CD4-positive, alpha-beta T cell treated with Interleukin-21 for 1 hour (primary cell): ENCODE measurements at regions not wholly inside any gene's neighbourhood (a gene's known extent, or its start where the extent isn't known, plus 50 kb on each side); places are given as distances from the start of the nearest gene placed in this dataset.
"Not testable (repeated sequence)": the region's sequence is repeated elsewhere in the genome, so short reads cannot be mapped to it uniquely, and the experiment has no call there.

Source experiments
- DNase-seq: peaks from one replicate; pipeline ENCODE4 v3.0.0-alpha.2; 2020

DNA sequence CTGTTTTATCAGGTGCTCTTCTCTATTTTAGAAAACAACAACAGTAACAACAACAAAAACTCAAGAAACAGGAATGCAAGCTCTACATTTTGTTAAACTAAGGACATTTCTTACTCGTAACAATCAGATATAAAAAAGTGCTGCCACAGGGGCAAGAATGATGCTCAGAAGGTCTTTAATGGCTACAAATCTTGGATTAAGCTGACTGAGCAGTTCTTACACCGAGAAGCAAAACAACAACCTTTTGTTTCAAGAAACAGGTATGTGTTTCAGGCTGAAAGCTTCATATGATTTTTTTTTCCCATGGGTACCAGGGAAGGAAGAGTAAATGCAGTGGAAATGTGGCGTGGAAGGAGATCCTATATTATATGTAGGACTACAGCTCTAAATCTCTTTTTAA lies 786.8 kb upstream of the FBXO33 start:
- no peak for DNase-seq

GRCh38 chr14:40218282-40218941 lies 786.2 kb upstream of the FBXO33 start:
- DNase-seq: no peak

DNA sequence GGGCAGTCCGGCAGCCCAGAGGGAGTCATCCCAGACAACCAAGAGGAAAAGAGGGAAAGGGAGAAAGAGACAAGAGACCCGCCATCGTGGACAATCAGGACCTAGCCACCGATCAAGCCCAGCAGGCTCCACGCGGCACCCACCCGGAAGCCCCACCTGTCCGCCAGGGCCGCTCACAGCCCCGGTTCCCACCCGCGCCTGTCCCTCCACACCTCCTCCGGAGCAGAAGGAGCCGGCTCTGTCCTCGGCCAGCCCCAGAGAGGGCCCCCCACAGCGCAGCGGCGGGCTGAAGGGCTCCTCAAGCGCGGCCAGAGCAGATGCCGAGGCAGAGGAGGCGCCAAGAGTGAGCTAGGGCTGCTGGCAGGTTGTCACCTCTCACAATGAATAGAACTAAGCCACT lies 784.7 kb upstream of the FBXO33 start:
- no peak for DNase-seq

GRCh38 chr14:40216408-40216807 lies 784.2 kb upstream of the FBXO33 start:
- DNase-seq: not testable (repeated sequence)

GRCh38 chr14:40213701-40214100 lies 781.5 kb upstream of the FBXO33 start:
- no peak for DNase-seq

GRCh38 chr14:40204441-40205175 lies 772.4 kb upstream of the FBXO33 start:
- DNase-seq: no peak

- DNase-seq: no peak
Observed at GRCh38 chr14:40199101-40199500, 766.9 kb upstream of the FBXO33 start.

GRCh38 chr14:40197344-40197743 lies 765.1 kb upstream of the FBXO33 start:
- DNase-seq: no peak

DNA sequence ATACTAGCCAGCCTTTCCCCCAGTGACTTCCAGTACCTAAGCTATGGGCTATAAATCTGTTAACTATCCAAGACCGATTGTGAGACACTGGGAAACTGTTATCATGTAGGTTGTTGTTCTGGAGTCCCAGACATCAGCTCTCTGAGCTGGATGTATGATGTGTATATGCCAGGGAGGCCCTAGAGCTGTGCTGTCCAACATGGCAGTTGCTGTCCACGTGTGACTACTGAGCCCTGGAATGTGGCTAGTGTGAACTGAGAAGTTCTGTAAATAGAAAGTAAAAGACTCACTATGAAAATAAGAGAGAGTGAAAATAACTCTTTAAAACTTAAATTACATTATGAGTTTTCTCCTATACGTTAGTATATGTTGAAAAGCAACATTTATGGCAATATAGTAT lies 755.8 kb upstream of the FBXO33 start:
- DNase-seq: no peak

GRCh38 chr14:40164083-40164482 lies 731.9 kb upstream of the FBXO33 start:
- DNase-seq: no peak

DNA sequence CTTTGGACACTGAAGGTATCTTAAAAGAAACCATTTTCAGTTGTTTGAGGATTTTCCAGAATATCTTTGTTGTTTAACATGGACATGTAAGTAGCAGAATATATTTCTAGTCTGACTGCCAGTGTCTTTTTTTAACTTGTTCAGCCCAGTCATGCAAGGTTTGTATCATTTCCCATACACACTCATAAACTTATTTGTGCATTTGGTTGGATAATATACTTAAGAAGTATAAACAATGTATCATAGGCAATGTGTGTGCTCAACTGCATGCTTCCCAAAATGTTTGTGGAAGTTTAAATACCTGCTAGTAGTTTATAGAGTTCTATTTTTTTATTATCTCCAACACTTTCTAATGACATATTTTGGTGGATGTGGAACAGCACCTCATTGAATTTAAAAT lies 707.4 kb upstream of the FBXO33 start:
- no peak for DNase-seq

GRCh38 chr14:40133463-40133862 lies 701.2 kb upstream of the FBXO33 start:
- DNase-seq: no peak

DNA sequence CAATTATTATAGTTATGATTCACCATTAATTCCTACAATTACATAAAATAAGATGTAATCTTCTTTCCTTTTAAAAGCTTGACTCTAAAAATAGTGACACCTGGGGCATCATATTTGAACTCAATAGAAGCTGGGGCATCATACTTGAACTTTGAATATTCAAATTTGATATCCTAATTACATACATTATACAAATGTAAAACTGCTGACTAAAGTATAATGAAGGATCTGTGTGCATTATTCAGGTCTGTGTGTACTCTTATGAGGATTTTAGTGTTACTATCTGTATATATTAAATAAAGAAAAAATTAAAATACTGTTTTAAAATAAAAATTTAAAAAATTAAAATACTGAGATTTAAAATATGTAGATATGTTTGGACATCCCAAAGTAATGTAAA lies 696.9 kb upstream of the FBXO33 start:
- no peak for DNase-seq

GRCh38 chr14:40123816-40124215 lies 691.6 kb upstream of the FBXO33 start:
- DNase-seq: no peak

GRCh38 chr14:40122968-40123648 lies 690.9 kb upstream of the FBXO33 start:
- no peak for DNase-seq

DNA sequence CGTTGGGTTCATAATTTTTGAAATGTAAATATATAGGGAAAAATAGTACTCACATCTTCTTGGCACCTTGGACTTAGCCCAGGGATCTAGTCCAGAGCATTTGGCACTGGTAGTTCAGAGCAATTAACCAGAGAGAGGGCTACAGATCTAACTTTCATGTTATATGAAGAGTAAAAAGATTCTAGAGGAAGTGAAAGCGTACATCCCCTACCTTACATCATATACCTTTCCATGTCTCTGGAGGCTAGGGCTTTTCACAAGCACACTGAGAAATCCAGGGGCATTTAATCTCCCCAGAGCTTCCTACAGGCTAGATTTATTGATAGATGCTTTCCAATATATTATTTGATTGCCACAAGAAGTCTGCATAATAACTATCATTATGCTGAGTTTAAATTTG lies 687.5 kb upstream of the FBXO33 start:
- no peak for DNase-seq

- DNase-seq: no peak
Observed at GRCh38 chr14:40119321-40119720, 687.1 kb upstream of the FBXO33 start.

GRCh38 chr14:40115583-40115982 lies 683.4 kb upstream of the FBXO33 start:
- no peak for DNase-seq

DNA sequence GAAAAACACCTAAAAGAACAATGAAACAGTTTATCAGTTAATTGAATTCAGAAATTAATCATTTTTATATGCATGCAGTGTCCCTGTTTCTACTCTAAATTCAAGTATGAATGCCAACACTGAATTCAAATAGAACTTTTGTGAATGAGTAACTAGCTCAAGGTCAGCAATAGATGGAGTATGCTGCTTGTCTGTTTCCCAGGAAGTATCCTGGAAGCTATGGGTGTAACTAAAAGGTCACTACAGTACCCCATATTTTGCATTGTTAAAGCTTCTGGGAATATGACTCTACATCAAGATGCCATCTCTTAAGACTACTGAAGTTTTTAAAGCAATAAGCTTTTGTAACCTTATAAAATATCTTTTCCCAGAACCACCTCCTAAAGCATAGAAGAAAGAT lies 681.4 kb upstream of the FBXO33 start:
- DNase-seq: no peak

DNA sequence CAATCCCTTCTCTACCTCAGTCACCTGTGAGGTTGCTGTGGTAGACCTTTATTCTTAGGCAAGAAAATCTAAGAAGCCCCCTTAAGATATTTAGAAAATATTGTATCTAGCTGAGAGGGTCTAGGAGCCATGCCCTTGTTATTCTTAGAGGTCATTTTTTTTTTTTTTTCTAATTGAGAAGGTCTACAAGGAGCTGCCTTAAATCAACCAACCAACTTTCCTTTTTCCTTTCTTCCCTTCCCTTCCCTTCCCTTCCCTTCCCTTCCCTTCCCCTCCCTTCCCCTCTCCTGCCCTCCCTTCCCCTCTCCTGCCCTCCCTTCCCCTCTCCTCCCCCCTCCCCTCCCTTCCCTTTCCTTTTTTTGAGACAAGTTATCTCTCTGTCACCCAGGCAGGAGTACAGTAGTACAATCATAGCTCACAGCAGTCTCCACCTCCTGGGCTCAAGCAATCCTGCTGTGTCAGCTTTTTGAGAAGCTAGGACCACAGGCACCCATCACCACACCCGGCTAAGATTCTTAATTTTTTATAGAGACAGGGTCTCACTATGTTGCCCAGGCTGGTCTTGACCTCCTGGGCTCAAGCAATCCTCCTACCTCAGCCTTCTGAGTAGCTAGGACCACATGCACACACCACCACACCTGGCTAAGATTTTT lies 668.4 kb upstream of the FBXO33 start:
- no peak for DNase-seq

GRCh38 chr14:40099316-40099715 lies 667.1 kb upstream of the FBXO33 start:
- no peak for DNase-seq

GRCh38 chr14:40098468-40098867 lies 666.2 kb upstream of the FBXO33 start:
- no peak for DNase-seq

DNA sequence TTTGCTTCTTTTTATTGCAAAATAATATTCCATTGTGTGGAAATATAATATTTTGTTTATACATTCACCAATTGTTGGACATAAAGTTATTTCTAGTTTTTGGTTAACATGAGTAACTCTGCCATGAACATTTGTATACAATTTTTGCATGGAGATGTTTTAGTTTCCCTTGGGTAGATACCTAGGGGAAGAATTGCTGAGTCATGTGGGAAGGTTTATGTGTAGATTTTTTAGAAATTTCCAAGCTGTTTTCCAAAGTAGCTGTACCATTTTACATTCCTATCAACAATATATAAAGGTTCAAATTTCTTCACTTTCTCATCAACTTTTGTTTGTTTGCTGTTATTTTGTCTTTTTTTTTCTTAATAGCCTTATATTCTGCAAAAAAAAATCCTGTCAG lies 664.7 kb upstream of the FBXO33 start:
- DNase-seq: no peak

GRCh38 chr14:40093800-40094199 lies 661.6 kb upstream of the FBXO33 start:
- DNase-seq: no peak
